SK-N-MC (cell line): ENCODE measurements at regions not wholly inside any gene's neighbourhood (a gene's known extent, or its start where the extent isn't known, plus 50 kb on each side); places are given as distances from the start of the nearest gene placed in this dataset.

Source experiments
- DNase-seq: peaks from one replicate; pipeline ENCODE4 v3.0.0-alpha.2; 2011; ENCODE audit warnings: low read depth, low spot score
- H3K27ac ChIP-seq: fragments of 200-600 bp; sonication (generic); 2 replicates; pipeline ENCODE4 v1.5.1; 2016; ENCODE audit warnings: mixed run types
- H3K36me3 ChIP-seq: fragments of 200-600 bp; sonication (generic); 2 replicates; pipeline ENCODE4 v1.6.1; 2017; ENCODE audit warnings: antibody characterized with exemption, low read length, mixed read lengths; ENCODE audit not compliant: insufficient read depth
- H3K4me3 ChIP-seq: fragments of 200-600 bp; sonication (generic); 2 replicates; pipeline ENCODE4 v1.5.1; 2016
- H3K9ac ChIP-seq: fragments of 200-600 bp; sonication (generic); 2 replicates; pipeline ENCODE4 v1.8.0; 2017; ENCODE audit warnings: mixed run types, mixed read lengths; ENCODE audit not compliant: insufficient read length
- H3K9me3 ChIP-seq: fragments of 200-600 bp; sonication (generic); 2 replicates; pipeline ENCODE4 v1.6.1; 2017; ENCODE audit warnings: low read depth, mild to moderate bottlenecking, antibody characterized with exemption, low read length, moderate library complexity, mixed read lengths
- EZH2 ChIP-seq: fragments of 200-600 bp; sonication (generic); IDR thresholded peaks from one replicate; pipeline ENCODE4 v1.6.1; 2017; ENCODE audit warnings: antibody characterized with exemption
- FOXP2 ChIP-seq: optimal IDR thresholded peaks from 2 replicates; pipeline ENCODE3; 2011; ENCODE audit warnings: mild to moderate bottlenecking, moderate library complexity; ENCODE audit not compliant: insufficient read depth; ENCODE audit errors: extremely low read length, control extremely low read depth
- POLR2AphosphoS5 ChIP-seq: IDR thresholded peaks from 2 replicates; pipeline ENCODE4 v1.6.1; 2012; ENCODE audit warnings: mild to moderate bottlenecking, low read depth, low read length, borderline replicate concordance

DNA sequence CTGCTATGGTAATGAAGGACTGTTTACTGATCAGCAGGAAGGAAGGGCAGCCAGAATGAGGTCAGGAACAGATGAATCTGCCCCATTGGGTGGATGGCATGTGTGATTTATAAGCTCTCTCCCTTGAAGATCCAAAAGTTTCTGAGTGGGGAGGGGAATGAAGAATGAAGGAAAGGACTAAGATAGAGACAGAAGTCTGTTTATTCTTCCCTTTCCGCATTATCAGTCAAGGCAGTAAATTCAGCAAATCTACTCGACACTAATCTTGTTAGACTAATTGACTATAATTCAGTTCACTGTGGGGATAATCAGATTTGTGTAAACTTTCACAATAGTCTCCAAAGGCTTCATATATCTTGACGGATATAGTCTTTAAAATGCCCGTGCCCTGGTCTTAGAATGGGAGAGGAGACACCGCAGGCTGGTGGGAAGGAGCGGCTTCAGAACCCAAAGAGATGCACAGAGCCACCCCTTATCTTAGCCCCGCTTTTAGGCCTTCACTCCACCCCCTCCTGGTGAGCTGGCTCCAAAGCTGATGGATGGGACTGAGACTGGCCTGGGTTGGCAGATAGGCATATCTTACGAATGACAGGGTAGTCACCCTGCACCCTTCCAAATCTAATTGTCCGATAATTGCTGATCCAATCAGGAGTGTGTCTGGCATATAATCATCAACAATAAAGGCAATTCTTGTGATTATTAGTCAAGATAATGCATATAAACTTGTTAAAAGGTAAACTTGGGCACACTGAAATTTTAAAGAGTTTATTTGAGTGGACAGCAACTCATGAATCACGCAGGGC, 76.0 kb upstream of the PPM1J start:
- no peak for DNase-seq
- no peak overlapping the region for H3K27ac ChIP-seq

DNA sequence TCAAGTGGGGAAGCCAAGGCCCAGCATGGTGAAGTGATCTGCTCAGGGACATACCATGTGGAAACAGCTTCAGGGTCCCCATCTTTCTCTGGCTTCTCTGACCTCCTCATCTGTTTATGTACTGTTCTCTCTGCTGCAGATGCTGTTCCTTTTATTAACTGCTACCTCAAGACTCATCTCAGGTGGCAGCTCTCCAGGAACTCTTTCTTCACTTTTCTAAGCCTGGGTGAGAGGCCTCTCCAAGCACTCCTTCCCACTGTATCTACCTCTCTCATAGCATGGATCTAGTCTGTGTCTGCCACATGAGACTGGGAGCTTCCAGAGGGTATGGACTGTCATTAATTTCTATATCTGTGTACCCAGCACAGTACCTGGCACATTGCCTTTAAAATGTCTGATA, 73.4 kb upstream of the PPM1J start:
- Histone ChIP-seq H3K4me3 (no peak overlapping the region), H3K9ac (no peak overlapping the region), H3K9me3 (no peaks in the 10 kb centered on the region), H3K36me3 (no peaks in the 10 kb centered on the region), H3K27ac (no peak overlapping the region)
- DNase-seq: no peak
- TF ChIP-seq POLR2AphosphoS5: no peak
- no peak for TF ChIP-seq EZH2
- TF ChIP-seq FOXP2: no peak

More for the DNA sequence above, 76.0 kb upstream of the PPM1J start:
- Histone ChIP-seq H3K9me3 (no peaks in the 10 kb centered on the region), H3K4me3 (no peak overlapping the region), H3K36me3 (no peaks in the 10 kb centered on the region), H3K9ac (no peak overlapping the region)
- no peak for TF ChIP-seq FOXP2

DNA sequence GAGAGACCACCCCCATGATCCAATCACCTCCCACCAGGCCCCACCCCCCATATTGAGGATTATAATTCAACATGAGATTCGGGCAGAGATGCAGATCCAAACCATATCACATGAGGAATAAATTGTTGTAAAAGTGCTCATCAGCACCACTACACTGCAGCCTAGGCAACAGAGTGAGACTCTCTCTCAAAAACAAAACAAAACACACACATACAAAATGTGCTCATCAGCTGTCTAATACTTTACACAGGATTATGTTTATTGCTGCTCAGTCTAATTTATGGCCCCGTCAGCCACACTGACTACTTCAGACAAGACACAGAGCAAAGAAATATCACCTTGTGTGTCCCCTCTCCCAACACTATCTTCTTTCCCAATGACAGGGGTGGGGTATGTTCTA, 72.9 kb upstream of the PPM1J start:
- TF ChIP-seq EZH2: no peak
- TF ChIP-seq POLR2AphosphoS5: no peak
- no peak for TF ChIP-seq FOXP2
- no peak overlapping the region for H3K4me3 ChIP-seq
- DNase-seq: no peak
- no peaks in the 10 kb centered on the region for H3K9me3 ChIP-seq
- no peak overlapping the region for H3K27ac ChIP-seq
- no peaks in the 10 kb centered on the region for H3K36me3 ChIP-seq
- no peak overlapping the region for H3K9ac ChIP-seq

DNA sequence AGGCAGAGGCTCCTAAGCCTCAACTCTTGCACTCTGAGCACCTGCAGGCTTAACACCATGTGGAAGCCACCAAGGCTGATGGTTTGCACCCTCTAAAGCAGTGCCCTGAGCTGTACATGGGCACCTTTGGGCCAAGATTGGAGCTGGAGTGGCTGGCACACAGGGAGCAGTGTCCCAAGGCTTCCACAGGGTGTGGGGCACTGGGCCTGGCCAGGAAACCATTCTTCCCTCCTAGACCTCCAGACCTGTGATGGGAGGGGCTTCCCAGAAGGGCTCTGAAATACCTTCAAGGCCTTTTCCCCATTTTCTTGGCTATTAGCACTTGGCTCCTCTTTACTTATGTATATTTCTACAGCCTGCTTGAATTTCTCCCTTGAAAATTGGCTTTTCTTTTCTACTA, 67.9 kb upstream of the PPM1J start:
- Histone ChIP-seq H3K36me3 (no peaks in the 10 kb centered on the region), H3K27ac (no peak overlapping the region), H3K4me3 (no peak overlapping the region), H3K9ac (no peak overlapping the region), H3K9me3 (no peaks in the 10 kb centered on the region)
- no peak for TF ChIP-seq EZH2
- no peak for TF ChIP-seq POLR2AphosphoS5
- no peak for TF ChIP-seq FOXP2
- DNase-seq: no peak

DNA sequence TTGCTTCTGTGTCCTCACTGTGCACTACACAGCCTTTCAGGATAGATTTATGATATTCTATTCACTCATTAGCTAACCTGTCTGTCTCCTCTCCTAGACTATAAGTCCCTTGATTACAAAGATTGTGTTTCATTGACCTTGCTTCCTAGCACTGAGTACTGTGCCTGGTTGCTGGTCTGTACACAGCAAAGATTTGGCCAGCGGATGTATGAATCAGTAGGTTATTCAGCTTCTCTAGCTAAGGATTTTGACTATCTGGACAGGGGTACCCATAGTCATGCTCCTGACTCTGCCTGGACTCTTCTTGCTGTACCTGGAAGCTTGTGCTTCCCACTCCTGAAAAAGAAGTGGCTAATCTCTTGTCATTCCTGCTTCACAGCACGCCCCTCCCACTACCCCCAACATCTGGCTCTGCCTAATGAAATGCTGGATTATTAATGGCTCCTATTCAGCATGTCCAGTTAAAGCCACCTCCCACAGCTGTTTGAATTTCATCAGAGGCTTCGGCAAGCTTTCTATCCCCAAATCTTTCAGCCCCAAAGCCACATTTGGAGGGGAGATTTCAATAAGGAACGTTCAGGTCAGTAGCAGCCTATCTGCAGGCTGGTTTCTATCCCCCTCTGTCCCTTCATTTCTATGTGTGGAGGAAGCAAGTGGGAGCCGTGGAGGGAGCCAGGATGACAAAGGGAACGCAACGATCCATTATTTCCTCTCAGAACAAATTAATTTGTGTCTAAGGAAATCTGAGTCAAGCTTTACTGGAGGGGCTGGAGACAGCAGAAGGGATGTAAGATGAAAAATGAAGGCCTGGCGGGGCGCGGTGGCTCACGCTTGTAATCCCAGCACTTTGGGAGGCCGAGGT, 64.8 kb upstream of the PPM1J start:
- H3K27ac ChIP-seq: no peak overlapping the region
- no peak overlapping the region for H3K4me3 ChIP-seq
- H3K9ac ChIP-seq: no peak overlapping the region
- TF ChIP-seq EZH2: no peak
- TF ChIP-seq POLR2AphosphoS5: no peak
- no peak for TF ChIP-seq FOXP2
- DNase-seq: no peak
- H3K9me3 ChIP-seq: no peaks in the 10 kb centered on the region
- no peaks in the 10 kb centered on the region for H3K36me3 ChIP-seq

DNA sequence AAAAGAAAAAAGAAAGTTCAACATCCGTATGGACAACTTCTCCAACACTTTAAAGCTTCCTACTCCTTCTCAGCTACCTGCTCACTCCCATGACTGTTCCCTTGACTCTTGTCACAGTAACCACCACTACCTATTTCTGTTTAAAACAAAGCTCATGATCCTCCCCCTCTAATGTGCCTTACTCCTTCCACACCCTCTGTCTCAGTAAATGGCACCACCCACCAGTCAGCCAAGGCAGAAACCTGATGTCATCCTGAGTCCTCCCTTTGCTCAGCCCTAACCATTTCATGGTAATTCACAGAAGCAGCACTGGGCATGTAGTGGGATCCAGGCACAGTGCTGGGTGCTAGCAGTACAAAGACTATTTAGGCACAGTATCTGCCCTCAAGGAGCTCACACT, 63.0 kb upstream of the PPM1J start:
- Histone ChIP-seq H3K9ac (no peak overlapping the region), H3K9me3 (no peaks in the 10 kb centered on the region), H3K27ac (no peak overlapping the region), H3K4me3 (no peak overlapping the region), H3K36me3 (no peaks in the 10 kb centered on the region)
- no peak for DNase-seq
- no peak for TF ChIP-seq FOXP2
- TF ChIP-seq EZH2: no peak
- TF ChIP-seq POLR2AphosphoS5: no peak

DNA sequence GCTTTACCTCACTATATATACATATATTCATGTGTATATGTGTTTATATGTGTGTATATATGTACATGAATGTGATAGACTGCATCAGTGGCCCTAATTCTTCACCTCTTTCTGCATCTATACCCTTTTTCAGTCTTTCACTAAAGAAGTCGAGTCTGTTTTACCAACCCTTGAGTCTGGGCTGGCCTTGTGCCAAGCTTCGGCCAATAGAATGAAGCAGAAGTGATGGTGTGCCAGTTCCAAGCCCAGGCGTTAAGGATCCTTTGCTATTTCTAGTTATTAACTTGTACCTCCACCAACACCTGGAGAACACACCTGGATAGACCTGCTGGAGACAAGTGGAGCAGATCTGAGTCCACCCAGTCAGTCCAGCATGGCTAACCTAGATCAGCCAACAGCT, 61.6 kb upstream of the PPM1J start:
- Histone ChIP-seq H3K4me3 (no peak overlapping the region), H3K27ac (no peak overlapping the region), H3K9ac (no peak overlapping the region), H3K36me3 (no peaks in the 10 kb centered on the region), H3K9me3 (no peaks in the 10 kb centered on the region)
- no peak for DNase-seq
- no peak for TF ChIP-seq POLR2AphosphoS5
- TF ChIP-seq EZH2: no peak
- no peak for TF ChIP-seq FOXP2

DNA sequence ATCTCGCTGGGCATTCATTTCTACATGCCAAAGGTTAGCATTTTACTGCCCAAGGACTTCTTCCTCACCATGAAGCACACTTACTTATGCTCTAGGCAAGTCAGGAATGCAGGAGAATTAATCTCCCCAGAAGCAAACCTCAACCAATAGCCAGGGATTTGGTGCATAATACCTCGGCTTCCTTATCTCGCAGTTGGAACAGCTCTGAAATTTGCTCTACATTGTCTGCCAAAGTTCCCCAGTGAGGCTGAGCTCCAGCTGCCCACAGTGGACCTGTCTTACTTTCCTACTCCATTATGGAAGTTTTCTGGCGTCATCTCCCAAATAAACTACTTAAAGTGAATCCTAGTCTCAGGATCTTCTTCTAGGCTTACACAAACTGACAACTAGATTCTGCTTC, 57.6 kb upstream of the PPM1J start:
- DNase-seq: no peak
- no peak overlapping the region for H3K9ac ChIP-seq
- H3K27ac ChIP-seq: no peak overlapping the region
- no peaks in the 10 kb centered on the region for H3K36me3 ChIP-seq
- no peak overlapping the region for H3K4me3 ChIP-seq
- H3K9me3 ChIP-seq: no peaks in the 10 kb centered on the region
- TF ChIP-seq POLR2AphosphoS5: no peak
- TF ChIP-seq FOXP2: no peak
- no peak for TF ChIP-seq EZH2
